SK-N-SH (cell line): ENCODE measurements at regions not wholly inside any gene's neighbourhood (a gene's known extent, or its start where the extent isn't known, plus 50 kb on each side); places are given as distances from the start of the nearest gene placed in this dataset.

Experiments
- CTCF ChIP-seq: fragments of 200-600 bp; sonication (generic); IDR thresholded peaks from 2 replicates; pipeline ENCODE4 v1.6.1; 2017; ENCODE audit warnings: antibody characterized with exemption, mild to moderate bottlenecking, moderate library complexity
- ELF1 ChIP-seq: IDR thresholded peaks from 2 replicates; pipeline ENCODE4 v1.4.0; 2012
- EP300 ChIP-seq, 2 experiments: IDR thresholded peaks; 2 replicates each; pipeline versions ENCODE4 v1.4.0 to v1.6.1; 2012; ENCODE audit warnings: borderline replicate concordance in 1 of 2, low read depth in 1 of 2, low read length in 1 of 2
- GATA2 ChIP-seq: sonication (generic); formaldehyde crosslinking; IDR thresholded peaks from 2 replicates; pipeline ENCODE4 v1.5.0; 2020; ENCODE audit warnings: mild to moderate bottlenecking, missing genetic modification reagents
- JUND ChIP-seq: IDR thresholded peaks from 2 replicates; pipeline ENCODE4 v1.4.0; 2012
- MAX ChIP-seq: IDR thresholded peaks from 2 replicates; pipeline ENCODE4 v1.4.0; 2012; ENCODE audit warnings: low read depth
- MEF2A ChIP-seq: IDR thresholded peaks from 2 replicates; pipeline ENCODE4 v1.4.0; 2012; ENCODE audit warnings: low read depth, borderline replicate concordance
- NRF1 ChIP-seq: IDR thresholded peaks from 2 replicates; pipeline ENCODE4 v1.6.1; 2012; ENCODE audit warnings: low read depth, mild to moderate bottlenecking, low read length
- POLR2AphosphoS5 ChIP-seq: IDR thresholded peaks from 2 replicates; pipeline ENCODE4 v1.6.1; 2012; ENCODE audit warnings: low read depth, low read length
- RCOR1 ChIP-seq: fragments of 150-350 bp; IDR thresholded peaks from 2 replicates; pipeline ENCODE4 v1.6.1; 2017; ENCODE audit warnings: antibody characterized with exemption, low read length
- REST ChIP-seq: IDR thresholded peaks from 2 replicates; pipeline ENCODE4 v1.6.1; 2012; ENCODE audit warnings: mild to moderate bottlenecking, low read depth, low read length, moderate library complexity
- RFX5 ChIP-seq: IDR thresholded peaks from 2 replicates; pipeline ENCODE4 v1.6.1; 2012; ENCODE audit warnings: mild to moderate bottlenecking, improper control_type of control experiment, low read length
- USF2 ChIP-seq: fragments of 150-350 bp; IDR thresholded peaks from 2 replicates; pipeline ENCODE4 v1.6.1; 2017; ENCODE audit warnings: antibody characterized with exemption, low read length, low read depth, borderline replicate concordance

- no peak for TF ChIP-seq POLR2AphosphoS5
- TF ChIP-seq CTCF, result no peak
- no peak for TF ChIP-seq ELF1
- no peak for TF ChIP-seq JUND
- TF ChIP-seq MEF2A, result no peak
- no peak for TF ChIP-seq NRF1
- no peak for TF ChIP-seq RFX5
- no peak for TF ChIP-seq GATA2 (CRISPR knock-in tag)
- TF ChIP-seq RCOR1, result no peak
- TF ChIP-seq REST, result no peak
- no peak for TF ChIP-seq MAX
- TF ChIP-seq USF2, result no peak
- no peak for TF ChIP-seq EP300 (IDR thresholded peaks at IDR 0.05; ENCODE audit: borderline replicate concordance in 1 of 2, low read depth in 1 of 2, low read length in 1 of 2)
Measured at GRCh38 chr4:146062340-146062739, 113.2 kb upstream of the LSM6 start.
